HG03097 (cell line): ENCODE measurements at regions not wholly inside any gene's neighbourhood (a gene's known extent, or its start where the extent isn't known, plus 50 kb on each side); places are given as distances from the start of the nearest gene placed in this dataset.

Experiments
- ATAC-seq: cut with Tn5 transposase; IDR thresholded peaks from one replicate; pipeline ENCODE4 v1.9.1; 2021; ENCODE audit not compliant: unreplicated experiment, low FRiP score

- no peak for ATAC-seq
Measured at GRCh38 chr10:23999445-23999844, 209.5 kb upstream of the KIAA1217 start.

- ATAC-seq = no peak
Measured at GRCh38 chr10:24000271-24000813, 208.6 kb upstream of the KIAA1217 start.

- ATAC-seq = no peak
Measured at GRCh38 chr10:24006741-24007140, 202.2 kb upstream of the KIAA1217 start.

- ATAC-seq = no peak
Measured at GRCh38 chr10:24007359-24007758, 201.6 kb upstream of the KIAA1217 start.

GRCh38 chr10:24008164-24009091, 200.5 kb upstream of the KIAA1217 start:
- no peak for ATAC-seq

- ATAC-seq = no peak
Measured at GRCh38 chr10:24009115-24009514, 199.8 kb upstream of the KIAA1217 start.

- no peak for ATAC-seq
Measured at GRCh38 chr10:24009736-24010135, 199.2 kb upstream of the KIAA1217 start.

GRCh38 chr10:24010436-24010970, 198.4 kb upstream of the KIAA1217 start:
- no peak for ATAC-seq

- no peak for ATAC-seq
Measured at GRCh38 chr10:24012249-24012803, 196.6 kb upstream of the KIAA1217 start.

- no peak for ATAC-seq
Measured at GRCh38 chr10:24027107-24027506, 181.8 kb upstream of the KIAA1217 start.

- no peak for ATAC-seq
Measured at GRCh38 chr10:24034571-24034970, 174.4 kb upstream of the KIAA1217 start.

- ATAC-seq = no peak
Measured at GRCh38 chr10:24035761-24036160, 173.2 kb upstream of the KIAA1217 start.

- no peak for ATAC-seq
Measured at GRCh38 chr10:24039315-24039714, 169.6 kb upstream of the KIAA1217 start.

- no peak for ATAC-seq
Measured at GRCh38 chr10:24039897-24040296, 169.0 kb upstream of the KIAA1217 start.

GRCh38 chr10:24041034-24041433, 167.9 kb upstream of the KIAA1217 start:
- no peak for ATAC-seq

- no peak for ATAC-seq
Measured at GRCh38 chr10:24041834-24042233, 167.1 kb upstream of the KIAA1217 start.

- ATAC-seq = no peak
Measured at GRCh38 chr10:24042884-24043283, 166.1 kb upstream of the KIAA1217 start.

- no peak for ATAC-seq
Measured at GRCh38 chr10:24046060-24046459, 162.9 kb upstream of the KIAA1217 start.

GRCh38 chr10:24047176-24047575, 161.8 kb upstream of the KIAA1217 start:
- no peak for ATAC-seq

GRCh38 chr10:24054421-24054820, 154.5 kb upstream of the KIAA1217 start:
- no peak for ATAC-seq

GRCh38 chr10:24080207-24080606, 128.7 kb upstream of the KIAA1217 start:
- ATAC-seq = no peak
